ENCODE measurements at regions not wholly inside any gene's neighbourhood (a gene's known extent, or its start where the extent isn't known, plus 50 kb on each side); places are given as distances from the start of the nearest gene placed in this dataset.

DNA sequence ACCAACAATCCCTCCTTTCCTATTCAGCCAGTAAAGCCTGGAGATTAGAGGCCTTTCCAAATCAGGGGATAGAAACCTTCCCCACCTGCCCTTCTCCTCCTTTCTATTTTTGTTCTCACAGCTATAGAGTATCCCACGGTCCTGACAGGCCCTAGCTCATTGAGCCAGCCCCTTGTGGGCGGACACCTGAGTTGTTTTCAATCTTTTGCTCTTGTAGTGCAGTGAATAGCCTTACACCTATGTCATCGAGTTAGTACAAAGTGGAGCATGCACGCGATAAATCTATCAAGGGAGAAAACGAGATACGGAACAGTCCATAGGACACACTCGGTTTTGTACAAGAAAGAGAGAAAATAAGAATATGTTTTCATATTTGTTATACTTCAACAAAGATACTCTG is 77.2 kb downstream of the TSPAN17 start:
- TF ChIP-seq, protein P1, sequence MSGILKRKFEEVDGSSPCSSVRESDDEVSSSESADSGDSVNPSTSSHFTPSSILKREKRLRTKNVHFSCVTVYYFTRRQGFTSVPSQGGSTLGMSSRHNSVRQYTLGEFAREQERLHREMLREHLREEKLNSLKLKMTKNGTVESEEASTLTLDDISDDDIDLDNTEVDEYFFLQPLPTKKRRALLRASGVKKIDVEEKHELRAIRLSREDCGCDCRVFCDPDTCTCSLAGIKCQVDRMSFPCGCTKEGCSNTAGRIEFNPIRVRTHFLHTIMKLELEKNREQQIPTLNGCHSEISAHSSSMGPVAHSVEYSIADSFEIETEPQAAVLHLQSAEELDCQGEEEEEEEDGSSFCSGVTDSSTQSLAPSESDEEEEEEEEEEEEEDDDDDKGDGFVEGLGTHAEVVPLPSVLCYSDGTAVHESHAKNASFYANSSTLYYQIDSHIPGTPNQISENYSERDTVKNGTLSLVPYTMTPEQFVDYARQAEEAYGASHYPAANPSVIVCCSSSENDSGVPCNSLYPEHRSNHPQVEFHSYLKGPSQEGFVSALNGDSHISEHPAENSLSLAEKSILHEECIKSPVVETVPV (CRISPR knock-in tag; IDR thresholded peaks at IDR 0.05): no peak
- TF ChIP-seq OSR1 (CRISPR knock-in tag; IDR thresholded peaks at IDR 0.05) (no peak), TCF4 (CRISPR knock-in tag; IDR thresholded peaks at IDR 0.05; ENCODE audit: borderline replicate concordance) (no peak), ZC3H10 (CRISPR knock-in tag; IDR thresholded peaks at IDR 0.05) (no peak), GLIS3 (CRISPR knock-in tag; IDR thresholded peaks at IDR 0.05) (no peak), TOX (CRISPR knock-in tag; IDR thresholded peaks at IDR 0.05; ENCODE audit: borderline replicate concordance) (no peak)
- ATAC-seq: no peak

DNA sequence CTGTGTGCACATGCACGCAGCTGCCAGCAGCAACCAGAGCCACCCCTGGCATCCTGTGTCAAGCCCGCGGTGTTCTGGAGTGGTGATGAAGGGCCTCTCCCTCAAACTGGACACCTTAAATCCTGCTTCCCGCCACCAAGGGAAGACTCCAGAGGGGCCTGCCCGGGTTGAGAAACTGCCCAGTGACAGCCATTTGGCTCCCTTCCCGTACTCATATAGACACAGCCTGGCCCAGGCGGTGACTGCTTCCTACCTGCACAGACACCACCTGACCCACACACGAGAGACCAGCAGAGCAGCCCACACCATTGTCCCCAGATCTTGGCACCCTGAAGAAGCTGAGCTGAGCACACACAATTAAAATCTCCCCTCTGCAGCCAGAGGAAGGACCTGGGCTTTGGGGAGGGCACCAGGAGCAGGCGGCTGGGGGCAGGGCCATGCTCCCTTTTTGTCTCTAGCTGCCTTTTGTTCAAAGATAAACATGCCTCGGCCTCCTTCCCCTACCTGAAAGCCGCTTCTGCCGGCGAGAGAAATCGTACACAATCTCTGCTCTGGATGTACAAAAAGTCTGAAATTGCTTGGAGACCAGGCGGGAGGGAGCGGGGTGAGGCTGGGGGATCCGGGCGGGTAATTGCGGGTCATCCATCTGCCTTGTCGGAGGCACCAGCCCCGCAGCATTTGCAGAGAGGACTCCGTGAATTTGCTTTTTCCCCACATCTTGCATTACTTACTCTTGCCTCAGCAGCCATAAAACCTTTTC is 78.4 kb downstream of the TSPAN17 start:
- no peak for ATAC-seq

DNA sequence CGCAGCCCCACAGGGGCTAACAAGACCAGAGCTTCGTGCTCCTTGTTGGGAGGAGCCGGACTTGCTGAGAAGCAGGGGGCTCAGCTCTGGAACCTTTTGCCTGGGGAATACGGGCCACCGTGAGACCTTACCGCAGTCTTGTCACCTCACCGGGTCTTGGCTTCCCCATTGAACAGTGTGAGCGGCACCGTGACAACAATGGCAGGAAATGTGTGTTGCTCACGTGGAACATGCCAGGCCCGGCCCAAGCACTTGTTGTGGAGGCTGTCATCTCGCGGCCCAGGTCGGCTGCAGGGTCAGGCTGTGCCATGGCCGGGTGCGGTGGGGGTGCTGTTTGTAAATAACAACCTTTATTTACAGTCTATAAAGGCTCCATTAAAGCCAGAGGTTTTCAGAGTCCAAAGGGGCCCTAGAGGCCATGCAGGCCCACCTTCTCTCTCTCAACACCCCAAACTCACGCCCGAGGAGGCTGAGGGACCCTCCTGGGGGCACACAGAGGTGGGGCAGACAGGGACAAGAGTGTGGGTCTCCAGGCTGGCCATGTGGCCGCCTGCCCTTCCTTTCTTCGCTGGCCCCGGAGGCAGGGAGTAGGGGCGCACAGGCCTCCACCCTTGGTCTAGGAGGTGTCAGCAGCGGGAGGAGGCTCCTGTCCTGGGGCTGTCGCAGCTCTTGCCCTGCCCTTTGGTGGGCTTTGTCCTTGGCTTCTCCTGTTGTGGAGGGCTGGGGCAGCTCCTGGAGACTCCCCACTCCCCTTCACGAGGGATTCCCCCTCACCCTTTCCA is 79.7 kb downstream of the TSPAN17 start:
- no peak for ATAC-seq

More for the DNA sequence above, 78.4 kb downstream of the TSPAN17 start:
- TF ChIP-seq ARNTL (CRISPR knock-in tag; IDR thresholded peaks at IDR 0.05; ENCODE audit: borderline replicate concordance, low read depth): no peak
- TF ChIP-seq, protein P2, sequence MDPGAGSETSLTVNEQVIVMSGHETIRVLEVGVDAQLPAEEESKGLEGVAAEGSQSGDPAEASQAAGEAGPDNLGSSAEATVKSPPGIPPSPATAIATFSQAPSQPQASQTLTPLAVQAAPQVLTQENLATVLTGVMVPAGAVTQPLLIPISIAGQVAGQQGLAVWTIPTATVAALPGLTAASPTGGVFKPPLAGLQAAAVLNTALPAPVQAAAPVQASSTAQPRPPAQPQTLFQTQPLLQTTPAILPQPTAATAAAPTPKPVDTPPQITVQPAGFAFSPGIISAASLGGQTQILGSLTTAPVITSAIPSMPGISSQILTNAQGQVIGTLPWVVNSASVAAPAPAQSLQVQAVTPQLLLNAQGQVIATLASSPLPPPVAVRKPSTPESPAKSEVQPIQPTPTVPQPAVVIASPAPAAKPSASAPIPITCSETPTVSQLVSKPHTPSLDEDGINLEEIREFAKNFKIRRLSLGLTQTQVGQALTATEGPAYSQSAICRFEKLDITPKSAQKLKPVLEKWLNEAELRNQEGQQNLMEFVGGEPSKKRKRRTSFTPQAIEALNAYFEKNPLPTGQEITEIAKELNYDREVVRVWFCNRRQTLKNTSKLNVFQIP (CRISPR knock-in tag; IDR thresholded peaks at IDR 0.05; ENCODE audit: borderline replicate concordance, low read depth): no peak

More for the DNA sequence above, 79.7 kb downstream of the TSPAN17 start:
- TF ChIP-seq CSDC2 (CRISPR knock-in tag; IDR thresholded peaks at IDR 0.05): no peak
- TF ChIP-seq PPARA (CRISPR knock-in tag; IDR thresholded peaks at IDR 0.05; ENCODE audit: borderline replicate concordance): no peak
- TF ChIP-seq TCF4 (CRISPR knock-in tag; IDR thresholded peaks at IDR 0.05; ENCODE audit: borderline replicate concordance): no peak
- TF ChIP-seq, protein P1 (CRISPR knock-in tag; IDR thresholded peaks at IDR 0.05): no peak
- no peak for TF ChIP-seq ZNF565 (CRISPR knock-in tag; conservative IDR thresholded peaks at IDR 0.05; ENCODE audit: low read depth)
- no peak for TF ChIP-seq ESRRG (CRISPR knock-in tag; IDR thresholded peaks at IDR 0.05)
- TF ChIP-seq TOX (CRISPR knock-in tag; IDR thresholded peaks at IDR 0.05; ENCODE audit: borderline replicate concordance): no peak
- no peak for TF ChIP-seq BACH2 (CRISPR knock-in tag; IDR thresholded peaks at IDR 0.05; ENCODE audit: borderline replicate concordance)
- no peak for TF ChIP-seq RARB (CRISPR knock-in tag; IDR thresholded peaks at IDR 0.05)
- no peak for TF ChIP-seq ZNF70 (CRISPR knock-in tag; IDR thresholded peaks at IDR 0.05)
- TF ChIP-seq GLIS3 (CRISPR knock-in tag; IDR thresholded peaks at IDR 0.05): no peak
- no peak for TF ChIP-seq ISL1 (CRISPR knock-in tag; IDR thresholded peaks at IDR 0.05)
- TF ChIP-seq, protein P3, sequence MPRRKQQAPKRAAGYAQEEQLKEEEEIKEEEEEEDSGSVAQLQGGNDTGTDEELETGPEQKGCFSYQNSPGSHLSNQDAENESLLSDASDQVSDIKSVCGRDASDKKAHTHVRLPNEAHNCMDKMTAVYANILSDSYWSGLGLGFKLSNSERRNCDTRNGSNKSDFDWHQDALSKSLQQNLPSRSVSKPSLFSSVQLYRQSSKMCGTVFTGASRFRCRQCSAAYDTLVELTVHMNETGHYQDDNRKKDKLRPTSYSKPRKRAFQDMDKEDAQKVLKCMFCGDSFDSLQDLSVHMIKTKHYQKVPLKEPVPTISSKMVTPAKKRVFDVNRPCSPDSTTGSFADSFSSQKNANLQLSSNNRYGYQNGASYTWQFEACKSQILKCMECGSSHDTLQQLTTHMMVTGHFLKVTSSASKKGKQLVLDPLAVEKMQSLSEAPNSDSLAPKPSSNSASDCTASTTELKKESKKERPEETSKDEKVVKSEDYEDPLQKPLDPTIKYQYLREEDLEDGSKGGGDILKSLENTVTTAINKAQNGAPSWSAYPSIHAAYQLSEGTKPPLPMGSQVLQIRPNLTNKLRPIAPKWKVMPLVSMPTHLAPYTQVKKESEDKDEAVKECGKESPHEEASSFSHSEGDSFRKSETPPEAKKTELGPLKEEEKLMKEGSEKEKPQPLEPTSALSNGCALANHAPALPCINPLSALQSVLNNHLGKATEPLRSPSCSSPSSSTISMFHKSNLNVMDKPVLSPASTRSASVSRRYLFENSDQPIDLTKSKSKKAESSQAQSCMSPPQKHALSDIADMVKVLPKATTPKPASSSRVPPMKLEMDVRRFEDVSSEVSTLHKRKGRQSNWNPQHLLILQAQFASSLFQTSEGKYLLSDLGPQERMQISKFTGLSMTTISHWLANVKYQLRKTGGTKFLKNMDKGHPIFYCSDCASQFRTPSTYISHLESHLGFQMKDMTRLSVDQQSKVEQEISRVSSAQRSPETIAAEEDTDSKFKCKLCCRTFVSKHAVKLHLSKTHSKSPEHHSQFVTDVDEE (CRISPR knock-in tag; IDR thresholded peaks at IDR 0.05): no peak
- TF ChIP-seq ZFP30 (CRISPR knock-in tag; IDR thresholded peaks at IDR 0.05): no peak
- TF ChIP-seq, protein P4, sequence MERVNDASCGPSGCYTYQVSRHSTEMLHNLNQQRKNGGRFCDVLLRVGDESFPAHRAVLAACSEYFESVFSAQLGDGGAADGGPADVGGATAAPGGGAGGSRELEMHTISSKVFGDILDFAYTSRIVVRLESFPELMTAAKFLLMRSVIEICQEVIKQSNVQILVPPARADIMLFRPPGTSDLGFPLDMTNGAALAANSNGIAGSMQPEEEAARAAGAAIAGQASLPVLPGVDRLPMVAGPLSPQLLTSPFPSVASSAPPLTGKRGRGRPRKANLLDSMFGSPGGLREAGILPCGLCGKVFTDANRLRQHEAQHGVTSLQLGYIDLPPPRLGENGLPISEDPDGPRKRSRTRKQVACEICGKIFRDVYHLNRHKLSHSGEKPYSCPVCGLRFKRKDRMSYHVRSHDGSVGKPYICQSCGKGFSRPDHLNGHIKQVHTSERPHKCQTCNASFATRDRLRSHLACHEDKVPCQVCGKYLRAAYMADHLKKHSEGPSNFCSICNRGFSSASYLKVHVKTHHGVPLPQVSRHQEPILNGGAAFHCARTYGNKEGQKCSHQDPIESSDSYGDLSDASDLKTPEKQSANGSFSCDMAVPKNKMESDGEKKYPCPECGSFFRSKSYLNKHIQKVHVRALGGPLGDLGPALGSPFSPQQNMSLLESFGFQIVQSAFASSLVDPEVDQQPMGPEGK (CRISPR knock-in tag; IDR thresholded peaks at IDR 0.05; ENCODE audit: borderline replicate concordance): no peak
- no peak for TF ChIP-seq ZFP3 (CRISPR knock-in tag; IDR thresholded peaks at IDR 0.05)
- TF ChIP-seq, protein P5, sequence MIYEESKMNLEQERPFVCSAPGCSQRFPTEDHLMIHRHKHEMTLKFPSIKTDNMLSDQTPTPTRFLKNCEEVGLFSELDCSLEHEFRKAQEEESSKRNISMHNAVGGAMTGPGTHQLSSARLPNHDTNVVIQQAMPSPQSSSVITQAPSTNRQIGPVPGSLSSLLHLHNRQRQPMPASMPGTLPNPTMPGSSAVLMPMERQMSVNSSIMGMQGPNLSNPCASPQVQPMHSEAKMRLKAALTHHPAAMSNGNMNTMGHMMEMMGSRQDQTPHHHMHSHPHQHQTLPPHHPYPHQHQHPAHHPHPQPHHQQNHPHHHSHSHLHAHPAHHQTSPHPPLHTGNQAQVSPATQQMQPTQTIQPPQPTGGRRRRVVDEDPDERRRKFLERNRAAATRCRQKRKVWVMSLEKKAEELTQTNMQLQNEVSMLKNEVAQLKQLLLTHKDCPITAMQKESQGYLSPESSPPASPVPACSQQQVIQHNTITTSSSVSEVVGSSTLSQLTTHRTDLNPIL (CRISPR knock-in tag; IDR thresholded peaks at IDR 0.05; ENCODE audit: low read depth): no peak
- no peak for TF ChIP-seq ZC3H10 (CRISPR knock-in tag; IDR thresholded peaks at IDR 0.05)
- no peak for TF ChIP-seq SNAI2 (CRISPR knock-in tag; IDR thresholded peaks at IDR 0.05)
- no peak for TF ChIP-seq OSR1 (CRISPR knock-in tag; IDR thresholded peaks at IDR 0.05)
